ENCODE measurements at regions not wholly inside any gene's neighbourhood (a gene's known extent, or its start where the extent isn't known, plus 50 kb on each side); places are given as distances from the start of the nearest gene placed in this dataset.
A peak's percentile ranks its signal among the peaks of the same experiment; 100 is the strongest.
"Not testable (repeated sequence)": the region's sequence is repeated elsewhere in the genome, so short reads cannot be mapped to it uniquely, and the experiment has no call there.

GRCh38 chr2:49686291-49686690 is 532.0 kb upstream of the FSHR start:
- no peak for DNase-seq

GRCh38 chr2:49677227-49677626 is 522.9 kb upstream of the FSHR start:
- DNase-seq, result no peak

- no peak for DNase-seq
Observed at GRCh38 chr2:49664827-49665226, 510.5 kb upstream of the FSHR start.

GRCh38 chr2:49661809-49662208 is 507.5 kb upstream of the FSHR start:
- no peak for DNase-seq

- no peak for DNase-seq
Observed at GRCh38 chr2:49656853-49657252, 502.5 kb upstream of the FSHR start.

- no peak for DNase-seq
Observed at GRCh38 chr2:49643149-49643548, 488.8 kb upstream of the FSHR start.

- no peak for DNase-seq
Observed at GRCh38 chr2:49640630-49641029, 486.3 kb upstream of the FSHR start.

GRCh38 chr2:49621016-49621415 is 466.7 kb upstream of the FSHR start:
- no peak for DNase-seq

GRCh38 chr2:49619804-49620203 is 465.5 kb upstream of the FSHR start:
- no peak for DNase-seq

GRCh38 chr2:49618491-49618890 is 464.2 kb upstream of the FSHR start:
- no peak for DNase-seq

GRCh38 chr2:49616800-49617199 is 462.5 kb upstream of the FSHR start:
- DNase-seq, result peak in 2 of 51 donors; percentile 2 to 20

GRCh38 chr2:49611796-49612195 is 457.5 kb upstream of the FSHR start:
- not testable (repeated sequence) for DNase-seq

GRCh38 chr2:49600524-49600923 is 446.2 kb upstream of the FSHR start:
- DNase-seq, result no peak

- DNase-seq, result no peak
Observed at GRCh38 chr2:49598231-49598630, 443.9 kb upstream of the FSHR start.

GRCh38 chr2:49585921-49586320 is 431.6 kb upstream of the FSHR start:
- no peak for DNase-seq

- DNase-seq, result no peak
Observed at GRCh38 chr2:49582946-49583345, 428.6 kb upstream of the FSHR start.

GRCh38 chr2:49577041-49577440 is 422.7 kb upstream of the FSHR start:
- DNase-seq, result no peak

GRCh38 chr2:49569176-49569575 is 414.9 kb upstream of the FSHR start:
- DNase-seq, result no peak

- DNase-seq, result peak in 1 of 51 donors; percentile 3
Observed at GRCh38 chr2:49567811-49568600, 413.7 kb upstream of the FSHR start.

- DNase-seq, result no peak
Observed at GRCh38 chr2:49567021-49567420, 412.7 kb upstream of the FSHR start.

GRCh38 chr2:49553658-49554057 is 399.3 kb upstream of the FSHR start:
- no peak for DNase-seq

GRCh38 chr2:49532702-49533101 is 378.4 kb upstream of the FSHR start:
- no peak for DNase-seq

GRCh38 chr2:49515996-49516782 is 361.9 kb upstream of the FSHR start:
- no peak for DNase-seq
